AG09309 (cell line): ENCODE measurements at regions not wholly inside any gene's neighbourhood (a gene's known extent, or its start where the extent isn't known, plus 50 kb on each side); places are given as distances from the start of the nearest gene placed in this dataset.
"Not testable (repeated sequence)": the region's sequence is repeated elsewhere in the genome, so short reads cannot be mapped to it uniquely, and the experiment has no call there.

ENCODE experiments used
- DNase-seq: peaks from one replicate; pipeline ENCODE4 v3.0.0-alpha.2; 2010; ENCODE audit warnings: low read depth
- H3K4me3 ChIP-seq: 2 replicates; pipeline ENCODE4 v1.5.1; 2011; ENCODE audit warnings: mild to moderate bottlenecking, low read depth, low read length, moderate library complexity; ENCODE audit not compliant: control insufficient read depth
- TF ChIP-seq, protein P1 (sequence below): IDR thresholded peaks from 2 replicates; pipeline ENCODE4 v1.5.1; 2011; ENCODE audit warnings: mild to moderate bottlenecking, low read depth, low read length, inconsistent platforms; ENCODE audit not compliant: insufficient read depth, control insufficient read depth; ENCODE audit errors: missing control alignments

- no peak overlapping the region for H3K4me3 ChIP-seq
- TF ChIP-seq, protein P1, sequence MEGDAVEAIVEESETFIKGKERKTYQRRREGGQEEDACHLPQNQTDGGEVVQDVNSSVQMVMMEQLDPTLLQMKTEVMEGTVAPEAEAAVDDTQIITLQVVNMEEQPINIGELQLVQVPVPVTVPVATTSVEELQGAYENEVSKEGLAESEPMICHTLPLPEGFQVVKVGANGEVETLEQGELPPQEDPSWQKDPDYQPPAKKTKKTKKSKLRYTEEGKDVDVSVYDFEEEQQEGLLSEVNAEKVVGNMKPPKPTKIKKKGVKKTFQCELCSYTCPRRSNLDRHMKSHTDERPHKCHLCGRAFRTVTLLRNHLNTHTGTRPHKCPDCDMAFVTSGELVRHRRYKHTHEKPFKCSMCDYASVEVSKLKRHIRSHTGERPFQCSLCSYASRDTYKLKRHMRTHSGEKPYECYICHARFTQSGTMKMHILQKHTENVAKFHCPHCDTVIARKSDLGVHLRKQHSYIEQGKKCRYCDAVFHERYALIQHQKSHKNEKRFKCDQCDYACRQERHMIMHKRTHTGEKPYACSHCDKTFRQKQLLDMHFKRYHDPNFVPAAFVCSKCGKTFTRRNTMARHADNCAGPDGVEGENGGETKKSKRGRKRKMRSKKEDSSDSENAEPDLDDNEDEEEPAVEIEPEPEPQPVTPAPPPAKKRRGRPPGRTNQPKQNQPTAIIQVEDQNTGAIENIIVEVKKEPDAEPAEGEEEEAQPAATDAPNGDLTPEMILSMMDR = no peak
- no peak for DNase-seq
Observed at GRCh38 chr5:122656160-122656559, 118.7 kb upstream of the SNX2 start.

- no peak for DNase-seq
- H3K4me3 ChIP-seq = no peak overlapping the region
- TF ChIP-seq, protein P1 = no peak
Observed at GRCh38 chr5:122656577-122656976, 118.3 kb upstream of the SNX2 start.

GRCh38 chr5:122661496-122662180 lies 113.2 kb upstream of the SNX2 start:
- no peak overlapping the region for H3K4me3 ChIP-seq
- TF ChIP-seq, protein P1 = no peak
- no peak for DNase-seq

GRCh38 chr5:122665051-122665450 lies 109.8 kb upstream of the SNX2 start:
- no peak for DNase-seq
- TF ChIP-seq, protein P1 = no peak
- H3K4me3 ChIP-seq = no peak overlapping the region

DNA sequence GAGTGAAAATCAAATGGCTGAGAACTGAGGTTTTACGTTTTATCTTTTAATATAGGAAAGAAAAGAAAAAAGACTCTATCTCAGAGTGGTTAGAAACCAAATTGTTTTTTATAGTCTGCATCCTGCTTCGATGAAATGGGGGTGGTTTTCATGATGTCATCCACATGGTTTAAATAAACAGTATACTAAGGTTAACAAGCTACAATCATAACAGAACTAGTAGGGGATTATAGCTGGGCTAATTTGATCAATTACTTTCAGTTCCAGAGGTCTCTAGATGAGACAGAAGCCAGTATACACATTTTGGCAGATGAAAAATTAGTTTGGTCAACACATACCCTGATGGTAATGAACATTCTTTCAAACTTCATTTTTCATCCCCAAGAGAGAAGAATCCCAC lies 106.3 kb upstream of the SNX2 start:
- no peak for DNase-seq
- no peak overlapping the region for H3K4me3 ChIP-seq
- TF ChIP-seq, protein P1 = no peak

- DNase-seq, H3K4me3 ChIP-seq: not testable (repeated sequence)
Observed at GRCh38 chr5:122669709-122670108, 105.2 kb upstream of the SNX2 start.

- peak; percentile 71 for DNase-seq
- no peak overlapping the region for H3K4me3 ChIP-seq
- TF ChIP-seq, protein P1 = no peak
Observed at GRCh38 chr5:122673343-122673742, 101.5 kb upstream of the SNX2 start.
